ENCODE measurements at regions not wholly inside any gene's neighbourhood (a gene's known extent, or its start where the extent isn't known, plus 50 kb on each side); places are given as distances from the start of the nearest gene placed in this dataset.

DNA sequence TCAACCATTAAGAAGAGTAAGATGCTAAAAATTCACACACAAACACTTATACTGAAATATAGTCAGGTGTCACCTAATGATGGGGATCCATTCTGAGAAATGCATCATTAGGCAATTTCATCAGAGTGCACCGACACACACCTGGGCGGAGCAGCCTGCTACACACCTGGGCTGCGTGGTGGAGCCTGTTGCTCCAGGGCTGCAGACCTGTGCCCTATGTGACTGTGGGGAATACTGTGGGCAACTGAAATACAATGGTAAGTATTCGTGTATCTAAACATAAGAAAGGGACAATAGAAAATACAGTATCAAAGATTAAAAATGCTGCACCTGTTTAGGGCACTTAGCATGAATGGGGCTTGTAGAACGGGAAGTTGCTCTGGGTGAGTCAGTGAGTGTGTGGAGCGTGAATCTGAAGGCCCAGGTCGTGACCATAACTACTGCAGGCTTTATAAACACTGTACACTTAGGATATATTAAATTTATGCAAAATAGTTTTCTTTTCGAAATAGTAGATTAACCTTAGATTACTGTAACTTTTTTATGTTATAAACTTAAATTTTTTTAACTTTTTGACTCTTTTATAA lies 124.4 kb upstream of the AFDN start:
- TF ChIP-seq, protein P1, sequence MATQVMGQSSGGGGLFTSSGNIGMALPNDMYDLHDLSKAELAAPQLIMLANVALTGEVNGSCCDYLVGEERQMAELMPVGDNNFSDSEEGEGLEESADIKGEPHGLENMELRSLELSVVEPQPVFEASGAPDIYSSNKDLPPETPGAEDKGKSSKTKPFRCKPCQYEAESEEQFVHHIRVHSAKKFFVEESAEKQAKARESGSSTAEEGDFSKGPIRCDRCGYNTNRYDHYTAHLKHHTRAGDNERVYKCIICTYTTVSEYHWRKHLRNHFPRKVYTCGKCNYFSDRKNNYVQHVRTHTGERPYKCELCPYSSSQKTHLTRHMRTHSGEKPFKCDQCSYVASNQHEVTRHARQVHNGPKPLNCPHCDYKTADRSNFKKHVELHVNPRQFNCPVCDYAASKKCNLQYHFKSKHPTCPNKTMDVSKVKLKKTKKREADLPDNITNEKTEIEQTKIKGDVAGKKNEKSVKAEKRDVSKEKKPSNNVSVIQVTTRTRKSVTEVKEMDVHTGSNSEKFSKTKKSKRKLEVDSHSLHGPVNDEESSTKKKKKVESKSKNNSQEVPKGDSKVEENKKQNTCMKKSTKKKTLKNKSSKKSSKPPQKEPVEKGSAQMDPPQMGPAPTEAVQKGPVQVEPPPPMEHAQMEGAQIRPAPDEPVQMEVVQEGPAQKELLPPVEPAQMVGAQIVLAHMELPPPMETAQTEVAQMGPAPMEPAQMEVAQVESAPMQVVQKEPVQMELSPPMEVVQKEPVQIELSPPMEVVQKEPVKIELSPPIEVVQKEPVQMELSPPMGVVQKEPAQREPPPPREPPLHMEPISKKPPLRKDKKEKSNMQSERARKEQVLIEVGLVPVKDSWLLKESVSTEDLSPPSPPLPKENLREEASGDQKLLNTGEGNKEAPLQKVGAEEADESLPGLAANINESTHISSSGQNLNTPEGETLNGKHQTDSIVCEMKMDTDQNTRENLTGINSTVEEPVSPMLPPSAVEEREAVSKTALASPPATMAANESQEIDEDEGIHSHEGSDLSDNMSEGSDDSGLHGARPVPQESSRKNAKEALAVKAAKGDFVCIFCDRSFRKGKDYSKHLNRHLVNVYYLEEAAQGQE (IDR thresholded peaks at IDR 0.05; ENCODE audit: low read depth) = no peak
- no peak for TF ChIP-seq TAF1 (IDR thresholded peaks at IDR 0.05; ENCODE audit: low read depth)
